ENCODE measurements at regions not wholly inside any gene's neighbourhood (a gene's known extent, or its start where the extent isn't known, plus 50 kb on each side); places are given as distances from the start of the nearest gene placed in this dataset.

GRCh38 chr14:76708028-76708427 lies 53.2 kb upstream of the VASH1 start:
- no peaks in the 10 kb centered on the region for H4K20me1 ChIP-seq (replicated peaks; ENCODE audit: control insufficient read depth, extremely low read depth, insufficient read depth, low read length)
- POLR2A ChIA-PET, result no interaction called here
- H3K9ac ChIP-seq (replicated peaks; ENCODE audit: extremely low read depth, insufficient read depth, low read length), result no peak overlapping the region
- no peaks in the 10 kb centered on the region for H3K9me3 ChIP-seq (replicated peaks; ENCODE audit: control insufficient read depth, insufficient read depth, low read length)
- no TSS peak for BruUV-seq (replicated peaks)
- H3K27me3 ChIP-seq (ENCODE audit: control insufficient read depth in 2 of 2, insufficient read depth in 2 of 2, low read length in 2 of 2), result no peaks in the 10 kb centered on the region
- dilution Hi-C loops (cut with MboI; ENCODE audit: extremely low pct_ligation_motif_present, low sequenced_read_pairs), result no loop called here
- intact Hi-C loops (cut with micrococcal nuclease), result no loop called here
- H2AFZ ChIP-seq (ENCODE audit: low read depth, low read length), result no peak overlapping the region
- H3K4me3 ChIP-seq (replicated peaks in 1 of 3; ENCODE audit: insufficient read depth in 1 of 3, low read depth in 1 of 3, low read length in 3 of 3), result no peak overlapping the region
- FAIRE-seq (no peak), DNase-seq (ENCODE audit: low read depth, low spot score) (no peak)
- H3K79me2 ChIP-seq (ENCODE audit: control insufficient read depth, insufficient read depth, low read length), result no peaks in the 10 kb centered on the region
- no peaks in the 10 kb centered on the region for H3K36me3 ChIP-seq (ENCODE audit: control insufficient read depth in 2 of 2, extremely low read depth in 1 of 2, insufficient read depth in 2 of 2, low read length in 2 of 2)
- no peak overlapping the region for H3K27ac ChIP-seq (ENCODE audit: insufficient read depth, low read depth, low read length)
- TF ChIP-seq POLR2AphosphoS5 (IDR thresholded peaks at IDR 0.05; ENCODE audit: insufficient read depth, low read depth, low read length) (no peak), JUN (IDR thresholded peaks at IDR 0.05; ENCODE audit: borderline replicate concordance, insufficient read depth, insufficient read length, low read depth) (no peak), CTCF (IDR thresholded peaks at IDR 0.05; ENCODE audit: extremely low read depth in 1 of 2, insufficient read depth in 1 of 2, low read depth in 1 of 2, low read length in 2 of 2) (no peak), EZH2 (IDR thresholded peaks at IDR 0.05; ENCODE audit: borderline replicate concordance, low read depth, low read length, severe bottlenecking) (no peak), MAX (IDR thresholded peaks at IDR 0.05; ENCODE audit: insufficient read depth, insufficient read length) (no peak), POLR2A (IDR thresholded peaks at IDR 0.05; ENCODE audit: low read depth, low read length) (no peak), GATA2 (IDR thresholded peaks at IDR 0.05; ENCODE audit: insufficient read depth, insufficient read length, low read depth, low read length) (no peak), MYC (IDR thresholded peaks at IDR 0.05; ENCODE audit: low read depth, low read length) (no peak), FOS (IDR thresholded peaks at IDR 0.05; ENCODE audit: borderline replicate concordance, insufficient read depth, low read length) (no peak)
- CTCF ChIA-PET, result interaction anchor here (1.0 to 15.6 kb wide), 5 partner anchors 9 to 165 kb away, joined by 3 to 557 read pairs (median 4); no protein-coding TSS in a partner anchor
- H3K9me1 ChIP-seq (replicated peaks; ENCODE audit: control insufficient read depth, extremely low read depth, insufficient read depth, low read length), result no peaks in the 10 kb centered on the region
- H3K4me1 ChIP-seq (ENCODE audit: control insufficient read depth, extremely low read depth, insufficient read depth, low read length), result no peaks in the 10 kb centered on the region
- H3K4me2 ChIP-seq (ENCODE audit: insufficient read depth, low read length), result no peak overlapping the region
